ENCODE measurements at regions not wholly inside any gene's neighbourhood (a gene's known extent, or its start where the extent isn't known, plus 50 kb on each side); places are given as distances from the start of the nearest gene placed in this dataset.

DNA sequence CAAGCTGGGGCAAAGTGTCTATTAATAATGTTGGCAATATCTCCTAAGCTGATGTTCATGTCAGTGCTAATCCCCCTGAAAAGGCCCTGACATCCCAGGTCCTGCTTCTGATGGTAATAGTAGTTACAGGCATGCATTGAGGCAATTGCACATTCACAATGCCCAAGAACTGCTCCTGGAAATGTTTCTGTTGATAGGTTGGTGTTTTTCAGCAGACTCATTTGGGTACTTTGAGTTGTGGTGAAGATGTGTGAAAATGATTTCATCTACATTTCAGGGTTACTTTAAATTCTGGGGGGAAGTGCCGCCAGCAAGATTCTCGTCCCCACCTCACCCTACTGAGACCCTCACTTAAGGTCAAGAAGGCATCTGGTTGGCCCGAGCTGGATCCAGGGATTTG, 92.9 kb downstream of the BBS10 start (continued):
- TF ChIP-seq KLF10 (tag by site-specific recombination; IDR thresholded peaks at IDR 0.05) (no peak), PRDM4 (tag by site-specific recombination; IDR thresholded peaks at IDR 0.05) (no peak), ZNF48 (tag by site-specific recombination; IDR thresholded peaks at IDR 0.05) (no peak), ZNF776 (tag by site-specific recombination; IDR thresholded peaks at IDR 0.05; ENCODE audit: borderline replicate concordance) (no peak)
- TF ChIP-seq, protein P1, sequence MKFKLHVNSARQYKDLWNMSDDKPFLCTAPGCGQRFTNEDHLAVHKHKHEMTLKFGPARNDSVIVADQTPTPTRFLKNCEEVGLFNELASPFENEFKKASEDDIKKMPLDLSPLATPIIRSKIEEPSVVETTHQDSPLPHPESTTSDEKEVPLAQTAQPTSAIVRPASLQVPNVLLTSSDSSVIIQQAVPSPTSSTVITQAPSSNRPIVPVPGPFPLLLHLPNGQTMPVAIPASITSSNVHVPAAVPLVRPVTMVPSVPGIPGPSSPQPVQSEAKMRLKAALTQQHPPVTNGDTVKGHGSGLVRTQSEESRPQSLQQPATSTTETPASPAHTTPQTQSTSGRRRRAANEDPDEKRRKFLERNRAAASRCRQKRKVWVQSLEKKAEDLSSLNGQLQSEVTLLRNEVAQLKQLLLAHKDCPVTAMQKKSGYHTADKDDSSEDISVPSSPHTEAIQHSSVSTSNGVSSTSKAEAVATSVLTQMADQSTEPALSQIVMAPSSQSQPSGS (tag by site-specific recombination; IDR thresholded peaks at IDR 0.05; ENCODE audit: low read depth): no peak
- TF ChIP-seq, protein P2, sequence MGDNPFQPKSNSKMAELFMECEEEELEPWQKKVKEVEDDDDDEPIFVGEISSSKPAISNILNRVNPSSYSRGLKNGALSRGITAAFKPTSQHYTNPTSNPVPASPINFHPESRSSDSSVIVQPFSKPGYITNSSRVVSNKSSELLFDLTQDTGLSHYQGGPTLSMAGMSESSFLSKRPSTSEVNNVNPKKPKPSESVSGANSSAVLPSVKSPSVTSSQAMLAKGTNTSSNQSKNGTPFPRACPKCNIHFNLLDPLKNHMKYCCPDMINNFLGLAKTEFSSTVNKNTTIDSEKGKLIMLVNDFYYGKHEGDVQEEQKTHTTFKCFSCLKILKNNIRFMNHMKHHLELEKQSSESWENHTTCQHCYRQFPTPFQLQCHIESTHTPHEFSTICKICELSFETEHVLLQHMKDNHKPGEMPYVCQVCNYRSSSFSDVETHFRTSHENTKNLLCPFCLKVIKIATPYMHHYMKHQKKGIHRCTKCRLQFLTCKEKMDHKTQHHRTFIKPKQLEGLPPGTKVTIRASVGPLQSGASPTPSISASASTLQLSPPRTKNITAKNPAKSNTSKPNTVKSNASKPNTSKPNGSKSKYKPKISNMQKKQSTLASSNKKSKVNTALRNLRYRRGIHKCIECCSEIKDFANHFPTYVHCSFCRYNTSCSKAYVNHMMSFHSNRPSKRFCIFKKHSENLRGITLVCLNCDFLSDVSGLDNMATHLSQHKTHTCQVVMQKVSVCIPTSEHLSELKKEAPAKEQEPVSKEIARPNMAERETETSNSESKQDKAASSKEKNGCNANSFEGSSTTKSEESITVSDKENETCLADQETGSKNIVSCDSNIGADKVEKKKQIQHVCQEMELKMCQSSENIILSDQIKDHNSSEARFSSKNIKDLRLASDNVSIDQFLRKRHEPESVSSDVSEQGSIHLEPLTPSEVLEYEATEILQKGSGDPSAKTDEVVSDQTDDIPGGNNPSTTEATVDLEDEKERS (tag by site-specific recombination; IDR thresholded peaks at IDR 0.05): no peak

GRCh38 chr12:76252031-76252430, 96.2 kb downstream of the BBS10 start:
- no peaks in the 10 kb centered on the region for H3K9me3 ChIP-seq (ENCODE audit: control insufficient read depth, insufficient read depth, low read depth, low read length)
- TF ChIP-seq ZFHX2 (tag by site-specific recombination; conservative IDR thresholded peaks at IDR 0.05) (no peak), ZNF510 (tag by site-specific recombination; IDR thresholded peaks at IDR 0.05; ENCODE audit: insufficient replicate concordance) (no peak), ZNF175 (tag by site-specific recombination; IDR thresholded peaks at IDR 0.05) (no peak), ZBTB6 (tag by site-specific recombination; IDR thresholded peaks at IDR 0.05) (no peak), ZXDB (tag by site-specific recombination; IDR thresholded peaks at IDR 0.05) (no peak)
- TF ChIP-seq, protein P3, sequence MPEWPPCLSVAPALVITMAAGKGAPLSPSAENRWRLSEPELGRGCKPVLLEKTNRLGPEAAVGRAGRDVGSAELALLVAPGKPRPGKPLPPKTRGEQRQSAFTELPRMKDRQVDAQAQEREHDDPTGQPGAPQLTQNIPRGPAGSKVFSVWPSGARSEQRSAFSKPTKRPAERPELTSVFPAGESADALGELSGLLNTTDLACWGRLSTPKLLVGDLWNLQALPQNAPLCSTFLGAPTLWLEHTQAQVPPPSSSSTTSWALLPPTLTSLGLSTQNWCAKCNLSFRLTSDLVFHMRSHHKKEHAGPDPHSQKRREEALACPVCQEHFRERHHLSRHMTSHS (tag by site-specific recombination; IDR thresholded peaks at IDR 0.05): no peak
- H3K4me1 ChIP-seq (ENCODE audit: control insufficient read depth, insufficient read depth, low read length): no peaks in the 10 kb centered on the region
- POLR2A ChIA-PET: no interaction called here
- H3K36me3 ChIP-seq (ENCODE audit: control insufficient read depth in 2 of 2, insufficient read depth in 1 of 2, low read length in 2 of 2): no peaks in the 10 kb centered on the region
- H3K4me3 ChIP-seq (ENCODE audit: low read depth, low read length): no peak overlapping the region
- H3K27ac ChIP-seq (ENCODE audit: extremely low read depth, low read depth, low read length): no peak overlapping the region
- CTCF ChIA-PET: interaction anchor here (0.5 to 0.7 kb wide), 2 partner anchors 22 to 23 kb away, joined by 3 read pairs; no protein-coding TSS in a partner anchor

- Histone ChIP-seq H3K4me1 (ENCODE audit: control insufficient read depth, insufficient read depth, low read length) (no peaks in the 10 kb centered on the region), H3K9me3 (ENCODE audit: control insufficient read depth, insufficient read depth, low read depth, low read length) (no peaks in the 10 kb centered on the region), H3K4me3 (ENCODE audit: low read depth, low read length) (no peak overlapping the region), H3K36me3 (ENCODE audit: control insufficient read depth in 2 of 2, insufficient read depth in 1 of 2, low read length in 2 of 2) (no peaks in the 10 kb centered on the region), H3K27ac (ENCODE audit: extremely low read depth, low read depth, low read length) (no peak overlapping the region)
- no peak for TF ChIP-seq ZNF670 (tag by site-specific recombination; IDR thresholded peaks at IDR 0.05; ENCODE audit: low read depth)
- ChIA-PET CTCF (interaction anchor here (0.5 kb wide), 1 partner anchor 96 kb away, joined by 6 read pairs; no protein-coding TSS in a partner anchor), POLR2A (interaction anchor here (1.1 kb wide), 1 partner anchor 16 kb away, joined by 3 read pairs; no protein-coding TSS in a partner anchor)
Observed at GRCh38 chr12:76250256-76250655, 98.0 kb downstream of the BBS10 start.

Data from HEK293 (cell line).